Uterus (tissue), 2 donors: ENCODE measurements at regions not wholly inside any gene's neighbourhood (a gene's known extent, or its start where the extent isn't known, plus 50 kb on each side); places are given as distances from the start of the nearest gene placed in this dataset.

Experiments
- CTCF ChIP-seq, 4 experiments: fragments of 200-600 bp in 2 of 4; fragments of 450-650 bp in 2 of 4; sonication (generic) in 2 of 4; IDR thresholded peaks; one replicate each; pipeline ENCODE4 v1.5.1; 2016 to 2019; ENCODE audit warnings: antibody characterized with exemption in 4 of 4, mild to moderate bottlenecking in 2 of 4, moderate library complexity in 1 of 4
- POLR2A ChIP-seq, 2 donors: fragments of 450-650 bp; IDR thresholded peaks; one replicate each; pipeline ENCODE4 v1.6.1; 2016; ENCODE audit warnings: antibody characterized with exemption in 2 of 2, mild to moderate bottlenecking in 1 of 2, moderate library complexity in 1 of 2

GRCh38 chr13:37342205-37342604 lies 236.7 kb upstream of the CSNK1A1L start:
- TF ChIP-seq POLR2A (IDR thresholded peaks at IDR 0.05) (no peak), CTCF (IDR thresholded peaks at IDR 0.05) (no peak)
